HG03064 (cell line): ENCODE measurements at regions not wholly inside any gene's neighbourhood (a gene's known extent, or its start where the extent isn't known, plus 50 kb on each side); places are given as distances from the start of the nearest gene placed in this dataset.

Experiments
- ATAC-seq: cut with Tn5 transposase; IDR thresholded peaks from one replicate; pipeline ENCODE4 v1.9.1; 2021; ENCODE audit warnings: low read depth; ENCODE audit not compliant: unreplicated experiment

GRCh38 chr4:123898946-123899666 is 502.5 kb downstream of the SPRY1 start:
- no peak for ATAC-seq

DNA sequence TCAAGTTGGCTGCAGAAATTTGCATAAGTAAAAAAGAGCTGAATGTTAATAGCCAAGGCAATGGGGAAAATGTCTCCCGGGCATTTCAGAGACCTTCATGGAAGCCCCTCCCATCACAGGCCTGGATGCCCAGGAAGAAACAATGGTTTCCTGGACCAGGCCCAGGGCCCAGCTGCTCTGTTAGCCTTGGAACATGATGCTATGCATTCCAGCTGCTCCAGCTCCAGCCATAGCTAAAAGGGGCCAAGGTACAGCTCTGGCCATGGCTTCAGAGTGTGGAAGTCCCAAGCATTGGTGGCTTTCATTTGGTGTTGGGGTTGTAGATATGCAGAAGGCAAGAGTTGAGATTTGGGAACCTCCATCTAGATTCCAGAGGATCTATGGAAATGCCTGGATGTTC is 508.3 kb downstream of the SPRY1 start:
- no peak for ATAC-seq

GRCh38 chr4:123913598-123913997 is 517.0 kb downstream of the SPRY1 start:
- ATAC-seq, result no peak

DNA sequence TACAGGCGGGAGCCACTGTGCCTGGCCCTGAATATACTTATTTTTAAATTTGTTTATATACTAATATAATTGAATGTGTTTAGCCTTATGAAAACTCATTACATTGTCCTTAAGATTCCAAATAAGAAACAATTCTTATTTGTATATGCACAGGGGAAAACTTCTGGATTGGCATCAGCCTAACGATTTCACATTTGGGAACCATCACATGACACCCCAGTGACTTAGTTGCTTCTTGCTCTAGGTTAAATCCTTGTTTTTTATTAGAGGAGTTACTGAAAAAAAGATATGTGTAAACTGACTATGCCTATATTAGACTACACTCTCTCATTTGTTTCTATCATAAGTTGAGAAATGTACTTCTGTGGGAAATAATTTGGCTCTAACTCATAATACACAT is 520.2 kb downstream of the SPRY1 start:
- ATAC-seq, result no peak

DNA sequence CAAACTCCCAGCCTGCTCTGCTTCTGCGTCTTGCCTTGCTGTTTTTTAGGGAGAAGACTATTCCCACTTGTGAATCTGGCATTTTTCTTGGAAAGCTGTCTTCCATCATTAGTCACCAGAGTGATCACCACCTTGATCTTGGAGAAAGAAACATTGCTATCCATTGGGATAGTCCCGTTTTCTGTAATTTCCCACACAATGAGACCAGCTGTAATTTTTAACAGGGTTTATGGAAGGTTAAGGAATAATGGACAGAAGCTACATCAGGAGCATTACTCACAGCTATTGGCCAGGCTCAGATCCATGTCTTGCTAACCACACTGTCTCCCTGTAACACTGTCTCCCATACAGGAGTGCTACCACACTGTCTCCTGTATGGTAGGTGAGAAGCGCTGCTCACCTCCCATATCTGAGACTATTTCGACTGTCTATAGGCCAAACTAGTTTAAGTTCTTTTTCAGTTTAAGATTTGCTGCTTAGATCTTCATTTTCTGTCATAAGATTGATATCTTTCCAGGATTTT is 523.0 kb downstream of the SPRY1 start:
- no peak for ATAC-seq

- ATAC-seq, result no peak
These were observed 524.7 kb downstream of the SPRY1 start for GRCh38 chr4:123921339-123921738.

- ATAC-seq, result no peak
These were observed 526.3 kb downstream of the SPRY1 start for GRCh38 chr4:123922847-123923246.

DNA sequence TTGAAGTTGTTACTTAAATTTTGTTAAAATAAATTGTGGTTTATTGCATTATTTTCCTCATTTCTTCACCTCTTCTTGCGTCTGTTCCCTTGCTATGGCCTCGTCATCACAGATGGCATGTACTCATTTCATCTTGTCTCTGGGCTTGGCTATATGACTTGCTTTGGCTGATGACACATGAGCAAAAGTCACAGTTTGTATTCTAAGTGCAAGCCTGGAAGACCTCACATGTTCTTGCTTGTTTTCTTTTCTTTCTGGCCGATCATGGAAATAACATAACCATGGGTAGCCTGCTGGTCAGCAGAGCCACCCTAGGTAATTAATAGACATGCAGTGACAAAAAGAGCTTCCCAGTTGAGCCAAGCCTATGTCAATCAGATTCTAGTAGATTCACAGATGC is 527.9 kb downstream of the SPRY1 start:
- no peak for ATAC-seq

DNA sequence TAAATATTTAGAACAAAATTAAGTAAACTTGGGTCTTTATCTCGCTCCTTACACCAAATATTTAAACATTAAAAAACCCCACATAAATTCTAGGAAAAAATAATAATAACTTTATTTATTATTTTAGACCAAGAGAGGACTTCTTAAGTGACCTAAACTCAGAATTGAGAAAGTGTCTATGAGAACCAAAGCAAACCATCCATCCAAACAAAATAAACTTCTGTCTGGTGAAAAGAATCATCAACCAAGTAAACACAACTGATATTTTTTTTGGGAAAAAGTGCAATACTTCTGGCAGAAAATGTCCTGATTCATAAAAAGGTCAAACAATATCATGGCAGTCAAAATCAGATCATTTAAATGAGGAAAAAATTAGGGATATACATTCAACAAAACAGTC is 533.0 kb downstream of the SPRY1 start:
- ATAC-seq, result no peak

DNA sequence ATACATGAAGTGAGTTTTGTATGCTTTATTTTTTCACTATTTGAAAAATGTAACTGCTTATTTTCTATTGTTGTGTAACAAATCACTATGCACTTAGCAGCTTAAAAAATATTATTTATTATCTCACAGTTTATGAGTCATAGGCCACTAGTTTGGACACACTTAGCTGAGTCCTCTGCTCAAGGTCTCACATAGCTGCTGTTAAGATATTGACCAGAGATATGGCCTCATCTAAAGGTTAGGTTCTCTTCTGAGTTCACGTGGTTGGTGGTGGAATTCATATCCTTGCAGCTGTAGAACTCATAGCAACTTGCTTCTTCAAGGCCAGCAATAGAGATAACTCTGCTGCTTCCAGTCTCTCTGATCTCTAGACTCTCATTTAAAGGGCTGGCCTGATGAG is 534.4 kb downstream of the SPRY1 start:
- ATAC-seq, result no peak

GRCh38 chr4:123934096-123934495 is 537.5 kb downstream of the SPRY1 start:
- no peak for ATAC-seq

GRCh38 chr4:123936621-123937043 is 540.0 kb downstream of the SPRY1 start:
- no peak for ATAC-seq

DNA sequence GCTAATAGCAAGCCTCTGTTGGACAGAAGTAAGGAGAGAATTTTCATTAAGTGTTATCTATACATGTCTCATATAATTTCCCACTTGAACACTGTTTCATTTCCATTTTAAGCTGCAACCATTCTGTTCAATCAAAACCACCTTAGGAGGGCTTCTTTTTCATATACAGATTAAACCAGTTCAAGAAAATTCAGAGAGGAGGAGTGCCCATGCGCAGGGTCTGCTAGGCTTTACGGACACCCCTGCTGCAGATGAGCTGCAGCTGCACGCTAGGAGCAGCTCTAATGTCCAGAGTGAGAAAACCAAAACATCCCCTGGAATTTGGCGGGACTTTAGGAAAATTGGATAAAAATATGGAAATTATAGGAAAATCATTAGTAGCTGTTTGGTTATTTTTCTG is 541.0 kb downstream of the SPRY1 start:
- ATAC-seq, result no peak

- no peak for ATAC-seq
These were observed 543.0 kb downstream of the SPRY1 start for GRCh38 chr4:123939621-123940020.

DNA sequence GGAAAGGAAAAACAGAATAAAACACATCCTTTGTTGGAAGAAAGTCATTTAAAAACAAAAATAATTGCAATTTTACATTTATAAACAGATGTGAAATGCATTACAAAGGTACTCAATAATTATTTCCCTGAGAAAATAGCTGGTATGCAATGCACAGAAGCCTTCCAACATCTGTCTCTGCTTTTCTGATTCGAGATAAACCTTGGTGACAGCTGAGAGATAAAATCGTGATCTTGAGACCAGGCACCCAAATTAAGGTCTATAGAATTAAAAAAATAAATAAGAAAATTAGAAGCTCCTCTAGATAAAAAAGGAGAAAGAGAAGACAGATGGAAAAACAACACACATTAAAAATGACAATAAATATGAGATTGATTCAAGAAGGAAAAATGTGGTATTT is 544.0 kb downstream of the SPRY1 start:
- no peak for ATAC-seq

DNA sequence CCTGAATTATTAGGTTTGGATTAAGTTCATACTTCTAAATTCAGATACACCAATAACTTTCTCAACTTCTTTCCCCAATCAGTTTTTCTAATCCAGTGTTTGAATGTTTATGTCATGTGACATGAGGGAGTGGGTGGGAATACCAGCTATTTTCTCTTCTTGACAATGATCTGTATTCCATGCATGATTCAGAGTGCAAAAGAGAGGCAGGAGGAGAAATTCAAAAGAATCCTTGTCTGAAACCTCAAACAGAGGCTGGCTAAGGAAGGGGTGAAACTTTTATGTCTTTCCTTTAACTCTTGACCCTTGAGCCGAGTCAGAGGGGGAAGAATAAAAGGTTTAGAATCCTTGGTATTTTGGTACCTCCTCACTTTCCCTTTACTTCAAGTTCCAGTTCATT is 544.7 kb downstream of the SPRY1 start:
- no peak for ATAC-seq

GRCh38 chr4:123943976-123944375 is 547.4 kb downstream of the SPRY1 start:
- ATAC-seq, result no peak

GRCh38 chr4:123945301-123945700 is 548.7 kb downstream of the SPRY1 start:
- ATAC-seq, result no peak

DNA sequence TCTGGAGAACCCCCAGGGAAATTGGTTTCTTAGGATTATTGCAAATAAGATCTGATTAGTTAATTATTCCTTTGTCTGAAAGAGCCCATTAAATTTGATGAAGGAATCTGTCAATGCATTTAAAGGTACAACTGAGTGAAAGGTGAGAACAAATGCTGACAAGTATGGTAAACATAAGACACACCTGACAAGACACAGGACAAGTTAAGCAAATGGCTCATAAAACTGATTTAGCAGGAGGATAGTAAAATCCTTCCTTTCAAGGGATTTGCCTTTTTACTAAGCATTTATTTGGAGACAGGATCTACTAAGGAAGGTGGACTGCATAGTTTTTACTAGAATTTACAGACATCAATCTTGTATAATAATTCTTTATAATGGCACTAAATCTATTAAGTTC is 553.9 kb downstream of the SPRY1 start:
- no peak for ATAC-seq

DNA sequence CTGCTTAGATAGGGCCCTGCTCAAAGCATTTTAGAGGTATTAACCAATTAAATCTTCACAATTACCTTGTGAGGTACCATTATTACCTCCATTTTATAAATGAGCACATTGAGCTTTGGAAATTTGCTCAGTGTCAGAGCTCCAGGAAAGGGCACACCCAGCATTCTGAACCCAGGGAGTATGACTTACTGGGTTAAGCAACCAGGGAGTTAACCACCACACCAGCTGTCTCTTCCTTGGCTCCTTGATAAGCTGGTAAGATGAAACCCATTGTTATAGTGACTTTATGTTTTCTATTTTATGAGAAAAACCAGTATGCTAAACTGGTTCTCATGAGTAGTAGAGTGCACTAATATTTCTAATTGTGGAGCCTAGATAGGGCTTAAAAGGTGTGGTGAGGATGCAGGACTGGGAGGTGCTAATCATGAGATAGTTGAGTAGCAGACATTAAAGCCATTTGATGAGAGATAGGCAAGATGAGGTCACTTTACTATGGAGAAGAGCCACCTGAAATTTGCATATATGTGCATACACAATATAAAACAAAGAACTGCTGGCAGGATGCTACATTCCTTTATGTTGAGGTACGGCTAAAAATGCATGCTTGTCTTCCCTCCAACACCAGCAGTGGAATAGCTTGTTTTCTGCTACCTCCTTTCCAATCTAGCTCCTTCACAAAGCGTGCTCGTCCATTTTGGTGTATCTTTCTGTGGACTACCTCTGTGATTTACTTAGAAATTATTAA is 556.1 kb downstream of the SPRY1 start:
- no peak for ATAC-seq

DNA sequence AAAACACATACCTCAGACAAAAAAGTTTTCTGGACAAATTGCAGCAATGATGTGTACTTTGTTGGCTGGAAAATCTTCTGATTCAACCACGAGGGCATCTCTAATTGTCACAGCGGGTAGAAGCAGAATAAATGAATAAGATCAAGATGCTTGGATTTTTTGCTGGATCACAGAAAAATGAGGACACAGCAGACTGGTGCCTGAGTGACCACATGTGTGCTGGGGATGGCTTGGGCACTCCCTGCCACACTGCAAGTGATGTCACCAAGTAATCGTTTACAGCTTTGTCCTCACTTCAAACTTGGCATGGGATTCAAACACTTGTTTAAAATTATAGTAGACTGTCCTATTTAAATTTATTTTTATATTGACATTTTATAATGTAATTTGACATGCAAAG is 557.0 kb downstream of the SPRY1 start:
- ATAC-seq, result no peak

DNA sequence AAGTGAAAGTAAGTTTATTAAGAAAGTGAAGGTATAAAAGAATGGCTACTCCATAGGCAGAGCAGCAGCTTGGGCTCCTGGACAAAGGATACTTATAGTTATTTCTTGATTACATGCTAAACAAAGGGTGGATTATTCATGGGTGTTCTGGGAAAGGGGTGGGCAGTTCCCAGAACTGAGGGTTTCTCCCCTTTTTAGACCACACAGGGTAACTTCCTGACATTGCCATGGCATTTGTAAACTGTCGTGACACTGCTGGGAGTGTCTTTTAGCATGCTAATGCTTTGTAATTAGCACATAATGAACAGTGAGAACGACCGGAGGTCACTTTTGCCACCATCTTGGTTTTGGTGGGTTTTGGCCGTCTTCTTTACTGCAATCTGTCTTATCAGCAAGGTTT is 557.6 kb downstream of the SPRY1 start:
- no peak for ATAC-seq
